ENCODE measurements at regions not wholly inside any gene's neighbourhood (a gene's known extent, or its start where the extent isn't known, plus 50 kb on each side); places are given as distances from the start of the nearest gene placed in this dataset.

DNA sequence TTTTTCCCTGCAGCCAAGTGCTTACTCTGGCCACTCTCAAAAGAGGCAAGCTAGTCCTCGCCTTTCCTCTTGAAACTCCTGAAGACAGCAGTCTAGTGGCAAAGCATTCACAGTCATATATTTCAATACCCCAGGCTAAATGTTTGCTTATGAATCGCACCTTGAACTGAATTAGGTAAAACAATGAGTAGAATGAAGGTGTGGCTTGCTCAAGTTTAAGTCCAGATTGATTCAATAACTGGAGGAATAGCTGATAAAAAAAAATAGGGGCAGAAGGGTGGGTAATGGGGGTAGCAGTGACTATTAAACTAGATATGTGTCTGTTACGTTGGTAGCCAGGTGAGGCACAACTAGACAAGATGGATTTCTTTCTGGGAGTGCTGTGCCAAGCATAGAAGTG lies 88.2 kb upstream of the EPB41L3 start:
- DNase-seq = no peak

DNA sequence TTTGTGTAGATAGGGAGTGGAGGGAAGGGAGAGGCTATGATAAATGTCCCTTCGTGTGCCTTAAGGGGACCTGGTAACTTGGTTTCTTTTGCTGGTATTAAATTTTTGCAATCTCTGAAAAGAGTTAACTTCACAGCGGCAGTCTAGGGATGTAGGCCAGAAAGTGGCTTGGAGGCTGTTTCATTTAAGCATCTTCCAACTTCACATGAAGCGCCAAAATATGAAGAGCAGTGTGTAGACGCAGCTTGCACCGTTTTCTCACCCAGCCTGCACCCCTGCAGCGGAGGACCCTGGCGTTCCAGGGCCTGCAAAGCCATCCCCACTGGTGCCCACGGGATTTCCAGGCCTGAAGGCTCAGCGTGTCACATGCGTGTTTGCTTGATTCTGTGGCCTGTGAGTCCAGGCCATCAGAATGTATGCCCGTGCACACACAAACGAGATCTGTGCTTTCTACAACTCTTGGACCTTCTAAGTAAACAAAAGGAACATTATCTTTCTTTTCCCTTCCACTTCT lies 87.2 kb upstream of the EPB41L3 start:
- no peak for DNase-seq

DNA sequence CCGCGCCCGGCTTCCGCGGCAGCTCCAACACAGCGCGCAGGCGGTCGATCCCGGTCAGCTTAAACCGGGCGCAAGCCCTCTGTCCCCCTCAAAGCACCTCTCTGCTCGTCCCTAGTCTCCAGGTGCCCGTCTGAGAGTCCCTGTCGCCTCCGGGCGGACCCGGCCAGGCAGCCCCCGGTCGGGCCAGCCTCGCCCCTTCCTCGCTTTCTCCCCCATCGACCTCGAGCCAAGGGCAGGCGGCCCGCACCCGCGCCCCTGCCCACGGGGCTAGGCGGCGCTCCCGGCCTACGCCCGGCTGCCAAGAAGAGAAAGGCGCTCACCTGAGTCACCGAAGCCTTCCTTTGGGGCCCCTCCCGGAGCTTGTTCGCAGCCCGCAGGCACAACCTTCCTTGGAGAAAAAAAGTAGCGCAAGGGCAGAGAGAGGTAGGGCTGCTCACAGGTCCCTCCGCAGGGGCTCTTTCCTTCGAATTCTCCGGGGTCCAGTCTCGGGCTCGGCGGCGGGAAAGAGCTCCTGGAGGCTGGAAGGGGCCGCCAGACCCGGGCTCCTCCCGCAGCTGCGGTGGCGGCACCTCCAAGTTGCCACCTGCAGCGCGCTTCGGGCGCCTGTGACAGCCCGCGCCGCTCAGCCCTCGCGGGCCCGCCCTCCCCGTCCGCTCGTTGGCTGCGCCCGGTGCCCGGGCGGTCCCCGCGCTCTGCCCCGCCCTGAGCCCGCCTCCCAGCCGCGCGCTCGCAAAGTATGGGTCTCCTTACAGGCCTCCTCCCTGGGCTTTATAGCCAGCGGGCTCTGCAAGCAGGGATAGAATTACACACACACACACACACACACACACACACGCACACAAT lies 86.5 kb upstream of the EPB41L3 start:
- peak; percentile 39 for DNase-seq

- no peak for DNase-seq
These were observed 84.9 kb upstream of the EPB41L3 start for GRCh38 chr18:5628512-5629255.

DNA sequence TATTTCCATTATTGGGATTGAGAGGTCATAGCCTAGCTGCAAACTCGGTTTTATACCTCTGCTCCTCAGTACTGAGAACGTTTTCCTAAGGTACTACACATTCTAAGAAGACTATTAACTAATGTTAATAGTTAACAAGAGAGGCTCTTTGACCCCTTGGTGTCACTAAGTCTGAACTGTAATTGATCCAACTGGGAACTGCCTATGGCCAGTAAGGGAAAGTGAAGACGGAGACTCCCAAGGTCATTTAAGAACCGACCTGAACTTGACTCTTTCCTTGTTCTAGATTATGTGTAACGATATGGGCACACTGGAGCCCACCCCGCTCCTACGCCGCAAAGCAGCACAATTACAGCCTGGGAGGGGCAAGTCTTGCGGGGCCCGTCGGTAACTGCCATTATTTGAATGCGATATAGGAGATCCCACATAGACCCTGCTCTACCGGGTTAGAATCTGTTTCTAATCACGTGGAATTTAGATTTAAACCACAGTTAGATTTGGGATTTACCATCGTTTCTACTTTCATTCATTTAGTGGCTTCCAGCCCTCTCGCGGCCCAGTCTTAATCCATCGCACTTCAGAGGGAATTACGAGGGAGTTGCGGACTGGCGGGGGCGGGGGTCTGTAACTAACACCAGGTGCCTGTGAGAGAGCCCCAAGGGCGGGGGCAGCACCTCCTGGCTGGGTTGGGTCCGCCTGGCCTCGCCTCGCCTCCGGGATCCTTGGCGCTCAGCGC lies 84.1 kb upstream of the EPB41L3 start:
- no peak for DNase-seq

GRCh38 chr18:5626130-5626880 lies 82.5 kb upstream of the EPB41L3 start:
- no peak for DNase-seq

DNA sequence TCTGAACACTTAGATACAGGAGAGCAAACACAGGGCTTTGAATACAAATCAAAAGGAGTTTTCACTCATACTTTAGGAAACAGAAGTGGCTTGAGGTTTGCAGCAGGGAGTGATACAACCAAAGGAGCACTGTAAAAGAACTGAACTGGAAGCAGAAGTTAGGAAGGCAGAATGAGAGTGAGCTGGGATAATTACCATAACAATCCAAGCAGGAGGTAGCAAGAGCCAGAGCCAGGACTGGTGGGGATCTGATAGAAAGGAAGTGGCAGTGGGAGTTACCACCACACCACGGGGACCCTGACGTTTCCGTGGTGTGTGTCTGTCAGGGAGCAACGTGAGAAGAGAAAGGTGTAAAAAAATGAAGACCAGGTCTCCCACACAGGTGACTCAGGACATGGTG lies 81.3 kb upstream of the EPB41L3 start:
- DNase-seq = no peak

DNA sequence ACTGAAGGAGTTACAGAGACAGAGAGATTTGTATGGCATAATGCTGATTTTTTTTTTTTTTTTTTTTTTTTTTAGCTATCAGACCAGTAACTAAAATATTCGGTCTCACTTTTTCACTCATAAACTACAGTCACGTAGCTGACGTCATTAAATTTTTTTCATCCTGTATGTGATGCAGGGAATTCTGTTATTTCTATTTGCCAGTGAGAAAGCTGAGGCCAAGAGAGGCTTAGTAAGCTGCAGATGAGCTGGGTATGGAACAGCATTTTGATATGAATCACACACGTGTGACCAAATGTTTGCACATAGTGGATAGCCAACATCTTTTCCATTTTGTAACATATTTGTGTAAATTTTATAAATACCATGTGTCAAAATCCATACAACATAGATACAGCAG lies 79.1 kb upstream of the EPB41L3 start:
- no peak for DNase-seq

- DNase-seq = no peak
These were observed 76.5 kb upstream of the EPB41L3 start for GRCh38 chr18:5620289-5620688.

DNA sequence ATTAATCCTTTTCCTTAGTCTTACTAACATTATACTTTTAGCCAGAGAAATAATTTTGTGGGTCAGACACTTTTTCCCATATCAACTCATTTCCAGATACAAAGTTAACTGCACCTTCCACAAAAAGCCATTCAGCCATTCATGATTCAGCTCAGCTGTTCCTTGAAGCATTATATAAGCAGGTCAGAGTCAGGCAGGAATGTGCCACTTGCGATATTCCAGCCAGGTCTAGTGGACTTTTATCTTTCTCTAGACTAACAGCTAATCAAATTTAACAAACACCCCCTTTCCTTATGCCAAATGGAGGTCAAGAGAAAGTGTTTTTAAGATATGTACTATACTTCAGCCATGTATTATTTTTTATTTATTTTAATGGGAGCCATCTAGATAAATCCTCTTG lies 75.6 kb upstream of the EPB41L3 start:
- DNase-seq = no peak

- DNase-seq = no peak
These were observed 74.4 kb upstream of the EPB41L3 start for GRCh38 chr18:5618047-5618688.

GRCh38 chr18:5611221-5611620 lies 67.4 kb upstream of the EPB41L3 start:
- no peak for DNase-seq

- no peak for DNase-seq
These were observed 65.0 kb upstream of the EPB41L3 start for GRCh38 chr18:5608846-5609245.

- no peak for DNase-seq
These were observed 63.2 kb upstream of the EPB41L3 start for GRCh38 chr18:5606951-5607350.

- no peak for DNase-seq
These were observed 61.0 kb upstream of the EPB41L3 start for GRCh38 chr18:5604778-5605177.

DNA sequence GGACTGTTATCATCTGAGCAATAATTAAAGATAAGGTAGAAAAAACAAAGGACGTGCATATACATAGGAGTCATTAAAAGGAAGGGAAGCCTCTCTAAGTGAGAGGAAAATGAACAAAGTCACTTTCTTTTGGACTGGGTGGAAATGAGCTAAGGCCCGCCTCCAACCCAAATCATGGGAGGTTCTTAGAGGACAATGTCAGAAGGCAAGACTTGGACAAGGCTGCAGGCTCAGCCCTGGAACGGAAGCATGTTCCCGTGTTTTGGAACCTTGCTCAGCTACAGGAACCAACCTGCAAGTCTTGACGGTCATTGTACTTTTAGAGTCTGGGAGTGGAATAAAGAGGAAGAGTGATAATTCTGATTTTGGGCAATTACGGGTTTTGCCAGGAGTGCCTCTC lies 59.4 kb upstream of the EPB41L3 start:
- DNase-seq = no peak

GRCh38 chr18:5601188-5601624 lies 57.4 kb upstream of the EPB41L3 start:
- DNase-seq = no peak

DNA sequence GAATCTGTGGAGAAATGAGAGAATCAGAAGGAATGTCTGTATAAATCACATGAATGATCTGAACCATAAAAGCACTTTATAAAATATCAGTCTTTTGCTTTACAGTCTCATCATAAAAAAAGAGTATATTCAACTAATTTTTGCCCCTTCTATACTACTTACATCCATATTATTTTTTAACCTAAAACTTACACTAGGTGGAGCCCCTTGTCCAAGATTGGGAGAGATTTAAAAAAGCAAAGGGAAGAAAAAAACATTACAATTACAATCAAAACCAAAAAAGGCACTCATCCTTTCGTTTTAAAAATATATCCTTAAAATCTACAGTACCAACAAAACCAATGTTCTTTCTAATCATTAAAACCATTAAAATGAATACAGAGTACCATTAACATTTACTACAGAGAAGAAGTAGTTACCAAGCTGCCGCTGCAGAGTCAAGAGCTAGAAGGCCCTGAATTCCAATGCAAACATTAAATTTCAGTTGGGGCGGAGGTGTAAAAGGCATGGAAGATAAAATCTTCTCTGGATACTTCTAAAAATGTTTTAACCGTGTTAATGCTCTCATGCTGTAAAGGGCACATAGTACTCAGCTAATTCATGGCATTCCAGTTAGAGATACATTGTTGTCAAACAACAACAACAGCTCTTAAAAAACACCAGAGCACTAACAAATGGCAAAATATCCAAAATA lies 56.7 kb upstream of the EPB41L3 start:
- no peak for DNase-seq

DNA sequence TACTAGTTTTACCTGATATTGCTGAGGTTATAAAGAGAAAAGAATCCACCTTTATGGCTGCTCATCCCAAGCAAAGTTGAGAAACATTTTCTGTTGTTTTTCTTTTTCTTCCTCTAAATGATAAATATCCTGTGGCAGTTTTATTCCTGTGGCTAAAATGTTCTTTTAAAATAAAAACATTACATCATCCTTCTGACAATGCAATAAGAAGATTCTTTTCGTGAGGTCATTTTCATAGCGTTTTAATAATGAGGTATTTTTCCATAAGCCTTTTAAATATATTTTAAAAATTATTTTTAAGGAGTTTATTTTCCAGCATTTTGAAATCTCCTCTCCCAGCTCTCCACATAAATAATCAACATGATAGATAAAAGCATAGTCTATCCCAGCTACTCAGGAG lies 52.8 kb upstream of the EPB41L3 start:
- DNase-seq = no peak

All from DMS153 (cell line).